Stomach smooth muscle (tissue), 2 donors: ENCODE measurements at regions not wholly inside any gene's neighbourhood (a gene's known extent, or its start where the extent isn't known, plus 50 kb on each side); places are given as distances from the start of the nearest gene placed in this dataset.

Experiments used
- H3K27ac ChIP-seq: one replicate; pipeline ENCODE4 v1.7.0; 2013; ENCODE audit warnings: mild to moderate bottlenecking, low read length, inconsistent platforms
- H3K27me3 ChIP-seq, 2 donors: one replicate each; pipeline ENCODE4 v1.7.0; 2013; ENCODE audit warnings: low read length in 2 of 2; ENCODE audit not compliant: insufficient read depth in 2 of 2, control insufficient read depth in 1 of 2
- H3K36me3 ChIP-seq, 2 donors: one replicate each; pipeline ENCODE4 v1.7.0; 2013; ENCODE audit warnings: low read length in 2 of 2; ENCODE audit not compliant: control insufficient read depth in 2 of 2, insufficient read depth in 2 of 2
- H3K4me1 ChIP-seq: one replicate; pipeline ENCODE4 v1.7.0; 2013; ENCODE audit warnings: low read length; ENCODE audit not compliant: control insufficient read depth, insufficient read depth
- H3K4me3 ChIP-seq, 2 donors: one replicate each; pipeline ENCODE4 v1.7.0; 2013; ENCODE audit warnings: low read length in 2 of 2
- H3K9ac ChIP-seq, 2 donors: one replicate each; pipeline ENCODE4 v1.7.0; 2013; ENCODE audit warnings: low read length in 2 of 2, mild to moderate bottlenecking in 1 of 2
- H3K9me3 ChIP-seq, 2 donors: one replicate each; pipeline ENCODE4 v1.7.0; 2013; ENCODE audit warnings: low read length in 2 of 2; ENCODE audit not compliant: control insufficient read depth in 2 of 2
- donor health status: healthy.
- donor health status: Pancreatic carcinoma.

DNA sequence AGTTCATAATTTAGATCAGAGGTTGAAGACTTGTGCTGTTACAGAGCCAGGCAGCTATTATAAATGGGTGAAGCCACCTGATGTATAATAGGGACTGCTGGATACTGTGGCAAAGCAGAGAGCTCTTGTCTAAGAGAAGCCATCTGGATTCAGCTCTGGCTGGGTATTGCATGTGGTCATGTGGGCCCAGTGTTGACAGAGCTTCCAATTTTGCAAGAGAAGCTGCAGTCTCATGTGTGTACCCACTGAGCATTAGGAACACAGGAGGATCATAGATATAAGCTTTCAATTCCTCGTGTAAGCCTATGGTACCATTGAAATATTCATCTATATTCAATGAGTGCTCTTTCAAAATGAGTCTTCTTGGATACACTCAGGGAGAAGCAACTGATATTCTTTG, 303.9 kb upstream of the SLCO3A1 start:
- Histone ChIP-seq H3K36me3 (no peaks in the 10 kb centered on the region), H3K4me3 (no peak overlapping the region), H3K9ac (no peak overlapping the region), H3K4me1 (no peaks in the 10 kb centered on the region), H3K27me3 (no peaks in the 10 kb centered on the region), H3K9me3 (no peaks in the 10 kb centered on the region), H3K27ac (no peak overlapping the region)

DNA sequence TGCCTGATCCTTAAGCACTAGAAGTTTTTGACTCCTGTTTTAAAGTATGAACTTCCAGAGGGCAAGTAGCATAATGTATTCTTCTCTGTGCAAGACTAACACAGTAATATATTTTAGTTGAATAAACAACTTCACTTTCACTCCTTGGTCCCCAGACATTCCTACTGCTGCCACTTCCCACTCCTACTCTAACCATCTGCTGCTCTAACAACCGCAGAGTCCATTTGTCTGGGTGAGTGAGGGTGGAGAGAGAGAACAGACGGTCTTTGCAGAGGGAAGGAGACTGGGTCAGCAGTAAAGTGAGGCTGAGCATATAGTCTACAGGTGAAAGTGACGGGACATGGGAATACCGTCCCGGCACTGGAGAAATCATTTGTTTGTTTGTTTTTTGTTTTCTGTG, 301.0 kb upstream of the SLCO3A1 start:
- Histone ChIP-seq H3K9me3 (no peaks in the 10 kb centered on the region), H3K27me3 (no peaks in the 10 kb centered on the region), H3K36me3 (no peaks in the 10 kb centered on the region), H3K4me1 (no peaks in the 10 kb centered on the region), H3K4me3 (no peak overlapping the region), H3K27ac (no peak overlapping the region), H3K9ac (no peak overlapping the region)

DNA sequence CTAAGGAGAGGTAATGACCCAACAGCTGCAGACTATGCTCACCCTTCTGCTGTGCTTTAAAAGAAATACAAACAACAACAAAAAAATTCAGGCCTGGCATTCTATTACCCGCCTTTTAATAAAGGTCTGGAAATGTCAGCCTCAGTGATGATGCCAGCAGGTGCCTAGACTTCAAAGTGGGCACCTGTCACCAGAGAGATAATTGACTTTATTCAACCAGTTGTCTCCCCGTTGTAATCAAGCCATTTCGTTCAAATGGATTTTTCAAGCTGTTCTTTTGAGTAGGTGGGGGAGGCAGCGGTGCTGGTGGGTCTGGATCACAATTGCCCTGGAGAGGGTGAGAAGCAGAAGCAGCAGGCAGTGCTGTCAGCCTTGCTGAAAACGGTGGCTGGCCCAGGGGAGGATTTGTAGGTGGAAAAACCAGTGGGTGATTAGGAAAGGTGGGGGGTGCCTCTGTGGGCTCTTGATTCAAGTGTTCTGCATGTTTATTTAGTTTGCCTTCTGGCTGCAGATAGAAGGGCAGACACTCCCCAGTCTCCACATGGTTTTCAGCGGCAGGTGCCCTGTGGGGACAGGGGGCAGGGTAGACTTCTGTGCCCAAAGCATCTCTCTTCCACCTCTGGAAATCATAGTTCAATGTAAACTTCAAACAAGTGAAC, 300.2 kb upstream of the SLCO3A1 start:
- no peak overlapping the region for H3K9ac ChIP-seq
- no peaks in the 10 kb centered on the region for H3K36me3 ChIP-seq
- H3K4me1 ChIP-seq: no peaks in the 10 kb centered on the region
- no peak overlapping the region for H3K27ac ChIP-seq
- H3K9me3 ChIP-seq: no peaks in the 10 kb centered on the region
- H3K27me3 ChIP-seq: no peaks in the 10 kb centered on the region
- no peak overlapping the region for H3K4me3 ChIP-seq

DNA sequence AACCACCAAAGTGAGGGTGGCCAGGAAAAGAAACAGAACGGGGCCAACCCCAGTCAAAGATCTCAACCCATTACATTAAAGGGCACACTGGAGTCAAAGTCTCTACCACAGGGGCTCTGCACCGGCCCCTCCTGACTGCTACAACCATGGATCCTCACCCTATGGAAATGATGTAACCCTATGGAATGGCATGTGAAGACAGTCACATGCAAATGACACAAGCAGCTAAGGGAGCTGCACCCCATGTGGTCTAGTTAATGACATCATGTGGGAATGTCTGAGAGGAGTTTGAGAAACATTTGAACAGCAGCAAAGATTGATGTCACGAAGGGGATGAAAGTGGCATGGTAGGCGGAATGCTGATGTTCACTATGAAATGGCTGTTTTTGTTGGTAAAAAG, 298.2 kb upstream of the SLCO3A1 start:
- H3K9ac ChIP-seq: no peak overlapping the region
- H3K9me3 ChIP-seq: no peaks in the 10 kb centered on the region
- no peak overlapping the region for H3K4me3 ChIP-seq
- H3K36me3 ChIP-seq: no peaks in the 10 kb centered on the region
- H3K27me3 ChIP-seq: no peaks in the 10 kb centered on the region
- H3K4me1 ChIP-seq: no peaks in the 10 kb centered on the region
- no peak overlapping the region for H3K27ac ChIP-seq

DNA sequence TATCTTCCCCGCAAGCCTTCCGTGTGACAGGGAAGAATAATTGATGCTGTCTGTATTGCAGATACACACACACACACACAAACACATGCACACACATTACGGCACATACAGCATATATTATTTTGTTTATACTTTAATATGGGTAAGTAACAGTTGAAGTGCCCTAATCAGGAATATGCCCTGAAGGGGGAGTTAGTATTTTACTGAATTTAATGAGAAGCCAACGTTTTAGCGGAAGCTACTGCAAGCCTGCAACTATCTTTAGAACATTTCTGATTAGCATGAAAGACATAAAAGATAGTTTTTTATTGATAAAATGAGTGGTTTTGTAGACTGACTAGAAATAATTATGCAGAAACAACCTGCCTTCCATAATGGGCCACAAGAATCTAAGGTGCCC, 296.6 kb upstream of the SLCO3A1 start:
- Histone ChIP-seq H3K27ac (no peak overlapping the region), H3K4me3 (no peak overlapping the region), H3K27me3 (no peaks in the 10 kb centered on the region), H3K4me1 (peaks cover 4% of the 10 kb centered on the region), H3K9me3 (no peaks in the 10 kb centered on the region), H3K9ac (no peak overlapping the region), H3K36me3 (no peaks in the 10 kb centered on the region)

DNA sequence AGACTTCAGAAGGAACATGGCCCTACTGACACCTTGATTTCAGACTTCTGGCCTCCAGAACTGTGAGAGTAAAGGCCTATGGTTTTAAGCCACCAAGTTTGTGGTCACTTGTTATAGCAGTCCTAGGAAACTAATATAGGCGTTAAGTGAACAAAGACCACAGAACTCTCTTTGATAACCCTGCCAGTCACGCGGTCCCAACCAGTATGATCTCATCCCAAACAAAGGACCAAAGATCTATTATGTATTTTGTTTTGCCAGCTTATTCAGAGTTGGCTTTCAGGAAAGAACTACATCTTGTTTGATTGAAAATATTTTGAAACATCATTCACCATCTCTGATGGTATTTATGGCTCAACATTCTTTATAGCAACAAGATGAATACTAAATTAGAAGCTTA, 294.4 kb upstream of the SLCO3A1 start:
- Histone ChIP-seq H3K27me3 (no peaks in the 10 kb centered on the region), H3K27ac (no peak overlapping the region), H3K4me3 (no peak overlapping the region), H3K9me3 (no peaks in the 10 kb centered on the region), H3K9ac (no peak overlapping the region), H3K4me1 (peaks cover 8% of the 10 kb centered on the region), H3K36me3 (no peaks in the 10 kb centered on the region)

DNA sequence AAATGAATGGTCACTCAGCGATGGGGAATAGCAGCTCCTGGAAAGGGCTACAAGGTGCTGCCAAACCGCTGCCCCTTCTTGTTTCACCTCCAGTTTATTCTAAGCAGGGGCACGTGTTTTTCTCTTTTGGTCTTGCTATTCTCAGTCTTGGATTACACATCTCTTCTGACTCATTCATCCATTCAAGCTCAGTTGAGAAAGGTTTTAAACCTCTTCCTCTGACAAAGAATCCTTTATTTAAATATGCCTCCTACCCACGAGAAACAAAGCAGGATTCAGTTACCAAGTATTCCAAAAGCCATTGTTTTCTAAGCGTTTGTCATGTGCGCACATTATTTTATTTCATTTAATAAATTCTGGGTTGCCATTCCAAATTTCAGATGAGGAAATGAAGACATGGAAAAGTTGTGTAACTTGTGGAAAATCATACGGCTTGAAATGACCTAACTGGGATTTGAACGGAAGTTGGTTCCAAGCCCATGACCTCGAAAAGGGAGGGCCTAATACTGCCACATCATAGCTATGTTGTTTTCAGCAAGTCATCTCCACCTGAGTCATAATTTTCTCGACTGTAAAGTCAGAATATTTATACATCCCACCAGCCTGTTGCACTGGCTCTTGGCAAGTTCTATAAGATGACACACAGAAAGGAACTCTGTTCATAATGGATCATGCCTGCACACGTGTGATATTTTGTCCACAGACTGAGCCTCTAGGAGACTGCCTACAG, 292.0 kb upstream of the SLCO3A1 start:
- Histone ChIP-seq H3K4me1 (peaks cover 8% of the 10 kb centered on the region), H3K27me3 (no peaks in the 10 kb centered on the region), H3K36me3 (no peaks in the 10 kb centered on the region), H3K9me3 (no peaks in the 10 kb centered on the region), H3K4me3 (no peak overlapping the region), H3K9ac (no peak overlapping the region), H3K27ac (peak overlapping the region; percentile 13)

DNA sequence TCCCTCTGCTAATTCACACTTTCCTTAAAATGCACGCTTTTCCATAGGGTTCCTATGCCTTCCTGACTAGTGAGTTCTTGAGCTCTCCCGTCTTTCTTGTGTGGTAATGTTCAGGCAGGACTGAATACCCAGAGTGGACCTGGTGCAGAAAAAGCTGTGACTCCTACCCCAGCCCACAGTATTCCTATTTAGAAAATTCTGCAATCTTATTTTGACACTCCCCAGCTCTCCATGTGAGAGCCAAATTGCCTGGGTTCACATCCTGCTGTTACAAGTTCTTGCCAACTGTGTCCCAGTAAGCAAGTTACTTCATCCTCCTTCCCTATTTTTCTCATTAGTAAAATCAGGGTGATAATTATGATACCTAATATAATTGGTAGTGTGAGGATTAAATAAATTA, 290.8 kb upstream of the SLCO3A1 start:
- H3K4me3 ChIP-seq: no peak overlapping the region
- no peak overlapping the region for H3K27ac ChIP-seq
- H3K9me3 ChIP-seq: peaks cover 0 to 3% of the 10 kb centered on the region in 2 donors
- peaks cover 0 to 2% of the 10 kb centered on the region in 2 donors for H3K27me3 ChIP-seq
- no peaks in the 10 kb centered on the region for H3K36me3 ChIP-seq
- no peak overlapping the region for H3K9ac ChIP-seq
- H3K4me1 ChIP-seq: peaks cover 8% of the 10 kb centered on the region

DNA sequence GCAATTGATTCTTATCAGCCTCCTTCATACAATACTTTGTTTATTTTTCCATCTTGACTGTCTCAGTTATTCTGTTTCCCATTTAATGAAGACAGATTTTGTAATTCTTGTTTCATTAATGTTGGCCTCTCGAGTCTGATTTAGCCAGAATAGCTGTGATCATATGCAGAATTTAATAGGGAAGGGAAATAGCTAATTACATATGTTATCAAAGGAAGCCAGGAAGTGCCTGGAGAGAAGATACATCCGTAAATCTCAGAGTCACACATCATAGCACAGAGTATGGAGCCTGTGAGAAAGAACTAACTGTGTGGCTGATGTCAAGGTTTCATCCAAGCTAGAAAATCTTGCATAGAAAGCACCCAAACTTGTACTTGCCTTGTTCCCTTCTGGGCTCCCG, 288.9 kb upstream of the SLCO3A1 start:
- peaks cover 0 to 3% of the 10 kb centered on the region in 2 donors for H3K9me3 ChIP-seq
- H3K27ac ChIP-seq: no peak overlapping the region
- H3K27me3 ChIP-seq: peaks cover 0 to 2% of the 10 kb centered on the region in 2 donors
- no peak overlapping the region for H3K4me3 ChIP-seq
- H3K9ac ChIP-seq: no peak overlapping the region
- H3K36me3 ChIP-seq: no peaks in the 10 kb centered on the region
- peaks cover 8% of the 10 kb centered on the region for H3K4me1 ChIP-seq

DNA sequence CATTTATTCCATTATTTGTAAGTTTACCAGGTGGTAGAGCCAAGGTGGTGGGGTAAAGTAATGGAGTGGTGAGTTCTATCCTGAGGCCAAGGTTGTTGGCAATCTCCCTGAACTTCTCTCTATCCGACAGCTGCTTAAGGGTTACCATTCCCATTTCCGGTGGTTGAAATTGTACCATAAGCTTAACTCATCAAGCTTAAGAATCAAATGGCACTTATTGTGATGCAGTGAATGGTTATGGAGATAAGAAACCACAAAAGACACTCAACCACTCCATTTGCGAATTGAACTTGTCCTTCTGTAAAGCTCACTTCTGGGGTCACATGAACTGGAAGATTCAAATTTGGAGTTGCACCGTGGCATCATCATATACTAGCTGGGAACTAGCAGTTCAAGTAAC, 287.4 kb upstream of the SLCO3A1 start:
- H3K27me3 ChIP-seq: peaks cover 0 to 8% of the 10 kb centered on the region in 2 donors
- H3K4me1 ChIP-seq: peaks cover 8% of the 10 kb centered on the region
- H3K9me3 ChIP-seq: peaks cover 0 to 3% of the 10 kb centered on the region in 2 donors
- no peak overlapping the region for H3K9ac ChIP-seq
- no peaks in the 10 kb centered on the region for H3K36me3 ChIP-seq
- no peak overlapping the region for H3K4me3 ChIP-seq
- no peak overlapping the region for H3K27ac ChIP-seq

DNA sequence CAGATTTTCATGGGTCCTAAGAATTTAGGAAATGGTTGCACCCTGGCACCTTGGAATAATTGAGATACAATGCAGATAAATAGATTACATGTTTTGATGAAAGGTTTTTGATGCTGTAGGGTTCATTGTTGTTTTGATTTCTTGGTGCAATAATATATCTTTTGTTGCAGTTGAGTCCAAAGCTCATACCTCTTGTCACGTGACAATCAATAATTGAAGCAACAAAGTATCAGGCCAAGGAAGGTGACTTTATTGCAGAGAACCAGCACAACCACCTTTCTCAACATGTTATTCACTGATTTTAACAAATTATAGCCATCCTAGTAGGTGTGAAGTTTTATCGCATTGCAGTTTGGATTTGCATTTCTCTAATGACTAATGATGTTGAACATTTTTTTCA, 285.5 kb upstream of the SLCO3A1 start:
- Histone ChIP-seq H3K4me1 (no peaks in the 10 kb centered on the region), H3K27ac (no peak overlapping the region), H3K27me3 (peaks cover 0 to 9% of the 10 kb centered on the region in 2 donors), H3K9ac (no peak overlapping the region), H3K4me3 (no peak overlapping the region), H3K36me3 (no peaks in the 10 kb centered on the region), H3K9me3 (peaks cover 0 to 3% of the 10 kb centered on the region in 2 donors)
